ENCODE measurements at regions not wholly inside any gene's neighbourhood (a gene's known extent, or its start where the extent isn't known, plus 50 kb on each side); places are given as distances from the start of the nearest gene placed in this dataset.
A peak's percentile ranks its signal among the peaks of the same experiment; 100 is the strongest.

GRCh38 chr3:43953814-43954692, 263.3 kb downstream of the ABHD5 start:
- Histone ChIP-seq H3K4me1 (peaks cover 11 to 51% (median 26%) of the 10 kb centered on the region in 10 experiments; a peak in 19 of 20 replicates), H3K4me2 (peak overlapping the region in 9 of 11 experiments; percentile 1 to 84 (median 36); a peak in 11 of 22 replicates), H4K20me1 (no peaks in the 10 kb centered on the region; a peak in 1 of 22 replicates), H3K36me3 (no peaks in the 10 kb centered on the region), H3K9me3 (replicated peaks in 1 of 11) (no peaks in the 10 kb centered on the region), H3K4me3 (no peak overlapping the region), H3K27me3 (no peaks in the 10 kb centered on the region), H3K9ac (no peak overlapping the region), H3K27ac (no peak overlapping the region; a peak in 1 of 22 replicates)
- no peak for TF ChIP-seq Cebpa-rat (IDR thresholded peaks at IDR 0.05)

- Histone ChIP-seq H3K9ac (no peak overlapping the region), H3K27me3 (no peaks in the 10 kb centered on the region), H3K27ac (no peak overlapping the region), H3K4me1 (peaks cover 0 to 30% (median 10%) of the 10 kb centered on the region in 10 experiments; a peak in 12 of 20 replicates), H3K4me2 (0 out of 22 replicates have a peak overlapping the region, but pooled peaks of 2 of the 11 experiments have one; percentile 17 to 20), H4K20me1 (no peaks in the 10 kb centered on the region), H3K9me3 (replicated peaks in 1 of 11) (no peaks in the 10 kb centered on the region), H3K4me3 (no peak overlapping the region), H3K36me3 (no peaks in the 10 kb centered on the region)
- TF ChIP-seq Cebpa-rat (IDR thresholded peaks at IDR 0.05), result no peak
Measured at GRCh38 chr3:43956945-43957344, 266.2 kb downstream of the ABHD5 start.

GRCh38 chr3:43957553-43957952, 266.8 kb downstream of the ABHD5 start:
- H3K9ac ChIP-seq, result no peak overlapping the region
- no peaks in the 10 kb centered on the region for H3K27me3 ChIP-seq
- H3K4me1 ChIP-seq, result peaks cover 0 to 30% (median 10%) of the 10 kb centered on the region in 10 experiments; a peak in 12 of 20 replicates
- TF ChIP-seq Cebpa-rat (IDR thresholded peaks at IDR 0.05), result no peak
- H3K4me2 ChIP-seq, result no peak overlapping the region
- H3K36me3 ChIP-seq, result no peaks in the 10 kb centered on the region
- H4K20me1 ChIP-seq, result no peaks in the 10 kb centered on the region
- H3K9me3 ChIP-seq (replicated peaks in 1 of 11), result no peaks in the 10 kb centered on the region
- no peak overlapping the region for H3K4me3 ChIP-seq
- H3K27ac ChIP-seq, result no peak overlapping the region

GRCh38 chr3:43958005-43958770, 267.4 kb downstream of the ABHD5 start:
- TF ChIP-seq Cebpa-rat (IDR thresholded peaks at IDR 0.05), result no peak
- Histone ChIP-seq H4K20me1 (no peaks in the 10 kb centered on the region), H3K9me3 (replicated peaks in 1 of 11) (no peaks in the 10 kb centered on the region), H3K4me1 (peaks cover 0 to 25% (median 10%) of the 10 kb centered on the region in 10 experiments; a peak in 12 of 20 replicates), H3K36me3 (no peaks in the 10 kb centered on the region), H3K4me3 (no peak overlapping the region), H3K27me3 (no peaks in the 10 kb centered on the region), H3K27ac (no peak overlapping the region), H3K9ac (no peak overlapping the region), H3K4me2 (no peak overlapping the region)

GRCh38 chr3:43958973-43959372, 268.2 kb downstream of the ABHD5 start:
- Histone ChIP-seq H3K9me3 (replicated peaks in 1 of 11) (no peaks in the 10 kb centered on the region), H4K20me1 (no peaks in the 10 kb centered on the region), H3K4me1 (peaks cover 0 to 17% (median 3%) of the 10 kb centered on the region in 10 experiments; a peak in 12 of 20 replicates), H3K27ac (no peak overlapping the region), H3K4me3 (no peak overlapping the region), H3K9ac (no peak overlapping the region), H3K27me3 (no peaks in the 10 kb centered on the region), H3K36me3 (no peaks in the 10 kb centered on the region), H3K4me2 (no peak overlapping the region)
- no peak for TF ChIP-seq Cebpa-rat (IDR thresholded peaks at IDR 0.05)

GRCh38 chr3:43959498-43960447, 269.0 kb downstream of the ABHD5 start:
- no peak for TF ChIP-seq Cebpa-rat (IDR thresholded peaks at IDR 0.05)
- Histone ChIP-seq H3K9ac (no peak overlapping the region), H3K36me3 (no peaks in the 10 kb centered on the region), H3K9me3 (replicated peaks in 1 of 11) (no peaks in the 10 kb centered on the region), H3K27me3 (no peaks in the 10 kb centered on the region), H3K4me3 (no peak overlapping the region), H3K27ac (no peak overlapping the region), H3K4me2 (no peak overlapping the region), H3K4me1 (peaks cover 0 to 11% (median 0%) of the 10 kb centered on the region in 10 experiments; a peak in 3 of 20 replicates), H4K20me1 (no peaks in the 10 kb centered on the region)

GRCh38 chr3:43960448-43960840, 269.7 kb downstream of the ABHD5 start:
- no peaks in the 10 kb centered on the region for H4K20me1 ChIP-seq
- no peak overlapping the region for H3K4me2 ChIP-seq
- no peaks in the 10 kb centered on the region for H3K9me3 ChIP-seq (replicated peaks in 1 of 11)

GRCh38 chr3:43962043-43962442, 271.3 kb downstream of the ABHD5 start:
- no peak overlapping the region for H3K4me3 ChIP-seq
- 0 out of 20 replicates have a peak, but pooled peaks cover 0 to 11% (median 0%) of the 10 kb centered on the region in 10 experiments for H3K4me1 ChIP-seq
- no peaks in the 10 kb centered on the region for H3K27me3 ChIP-seq
- H3K9me3 ChIP-seq (replicated peaks in 1 of 11), result no peaks in the 10 kb centered on the region
- no peak overlapping the region for H3K27ac ChIP-seq
- no peak overlapping the region for H3K9ac ChIP-seq
- no peaks in the 10 kb centered on the region for H4K20me1 ChIP-seq
- no peak overlapping the region for H3K4me2 ChIP-seq
- TF ChIP-seq Cebpa-rat (IDR thresholded peaks at IDR 0.05), result no peak
- H3K36me3 ChIP-seq, result no peaks in the 10 kb centered on the region

More at GRCh38 chr3:43960448-43960840, 269.7 kb downstream of the ABHD5 start:
- Histone ChIP-seq H3K4me1 (peaks cover 0 to 11% (median 0%) of the 10 kb centered on the region in 10 experiments; a peak in 1 of 20 replicates), H3K27ac (no peak overlapping the region), H3K9ac (no peak overlapping the region), H3K27me3 (no peaks in the 10 kb centered on the region), H3K36me3 (no peaks in the 10 kb centered on the region), H3K4me3 (no peak overlapping the region)
- no peak for TF ChIP-seq Cebpa-rat (IDR thresholded peaks at IDR 0.05)

Data from BLaER1 treated with 17β-estradiol and CSF1 and Interleukin-3, amounts not matched to agents 10 nM and 100 nM (cell line).